ENCODE measurements at regions not wholly inside any gene's neighbourhood (a gene's known extent, or its start where the extent isn't known, plus 50 kb on each side); places are given as distances from the start of the nearest gene placed in this dataset.

DNA sequence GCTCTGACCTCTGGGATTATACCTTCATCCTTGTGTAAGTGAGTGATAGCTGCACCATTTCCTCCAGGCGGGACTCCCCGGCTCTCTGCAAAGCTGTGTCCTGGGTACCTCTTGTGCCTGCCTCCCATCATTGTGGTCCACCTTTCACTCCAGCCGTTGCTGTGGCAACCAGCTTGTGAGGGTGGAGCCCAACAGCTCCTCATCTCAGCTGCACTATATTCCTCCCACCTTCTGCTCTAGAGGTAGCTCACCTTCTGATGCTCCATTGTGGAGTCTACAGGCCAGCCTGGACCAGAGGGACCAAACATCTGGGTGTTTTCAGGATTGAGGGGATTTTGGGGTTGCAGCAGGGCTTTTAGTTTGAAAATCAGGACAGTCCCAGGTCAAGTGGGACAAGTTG, 708.2 kb downstream of the UQCRFS1 start:
- TF ChIP-seq, protein P1, sequence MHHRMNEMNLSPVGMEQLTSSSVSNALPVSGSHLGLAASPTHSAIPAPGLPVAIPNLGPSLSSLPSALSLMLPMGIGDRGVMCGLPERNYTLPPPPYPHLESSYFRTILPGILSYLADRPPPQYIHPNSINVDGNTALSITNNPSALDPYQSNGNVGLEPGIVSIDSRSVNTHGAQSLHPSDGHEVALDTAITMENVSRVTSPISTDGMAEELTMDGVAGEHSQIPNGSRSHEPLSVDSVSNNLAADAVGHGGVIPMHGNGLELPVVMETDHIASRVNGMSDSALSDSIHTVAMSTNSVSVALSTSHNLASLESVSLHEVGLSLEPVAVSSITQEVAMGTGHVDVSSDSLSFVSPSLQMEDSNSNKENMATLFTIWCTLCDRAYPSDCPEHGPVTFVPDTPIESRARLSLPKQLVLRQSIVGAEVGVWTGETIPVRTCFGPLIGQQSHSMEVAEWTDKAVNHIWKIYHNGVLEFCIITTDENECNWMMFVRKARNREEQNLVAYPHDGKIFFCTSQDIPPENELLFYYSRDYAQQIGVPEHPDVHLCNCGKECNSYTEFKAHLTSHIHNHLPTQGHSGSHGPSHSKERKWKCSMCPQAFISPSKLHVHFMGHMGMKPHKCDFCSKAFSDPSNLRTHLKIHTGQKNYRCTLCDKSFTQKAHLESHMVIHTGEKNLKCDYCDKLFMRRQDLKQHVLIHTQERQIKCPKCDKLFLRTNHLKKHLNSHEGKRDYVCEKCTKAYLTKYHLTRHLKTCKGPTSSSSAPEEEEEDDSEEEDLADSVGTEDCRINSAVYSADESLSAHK (tag by site-specific recombination; IDR thresholded peaks at IDR 0.05), result no peak
- TF ChIP-seq, protein P2, sequence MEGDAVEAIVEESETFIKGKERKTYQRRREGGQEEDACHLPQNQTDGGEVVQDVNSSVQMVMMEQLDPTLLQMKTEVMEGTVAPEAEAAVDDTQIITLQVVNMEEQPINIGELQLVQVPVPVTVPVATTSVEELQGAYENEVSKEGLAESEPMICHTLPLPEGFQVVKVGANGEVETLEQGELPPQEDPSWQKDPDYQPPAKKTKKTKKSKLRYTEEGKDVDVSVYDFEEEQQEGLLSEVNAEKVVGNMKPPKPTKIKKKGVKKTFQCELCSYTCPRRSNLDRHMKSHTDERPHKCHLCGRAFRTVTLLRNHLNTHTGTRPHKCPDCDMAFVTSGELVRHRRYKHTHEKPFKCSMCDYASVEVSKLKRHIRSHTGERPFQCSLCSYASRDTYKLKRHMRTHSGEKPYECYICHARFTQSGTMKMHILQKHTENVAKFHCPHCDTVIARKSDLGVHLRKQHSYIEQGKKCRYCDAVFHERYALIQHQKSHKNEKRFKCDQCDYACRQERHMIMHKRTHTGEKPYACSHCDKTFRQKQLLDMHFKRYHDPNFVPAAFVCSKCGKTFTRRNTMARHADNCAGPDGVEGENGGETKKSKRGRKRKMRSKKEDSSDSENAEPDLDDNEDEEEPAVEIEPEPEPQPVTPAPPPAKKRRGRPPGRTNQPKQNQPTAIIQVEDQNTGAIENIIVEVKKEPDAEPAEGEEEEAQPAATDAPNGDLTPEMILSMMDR (tag by site-specific recombination; IDR thresholded peaks at IDR 0.05), result no peak
- TF ChIP-seq ZBTB8A (tag by site-specific recombination; IDR thresholded peaks at IDR 0.05) (no peak), ZNF121 (tag by site-specific recombination; IDR thresholded peaks at IDR 0.05) (no peak)
- TF ChIP-seq, protein P3, sequence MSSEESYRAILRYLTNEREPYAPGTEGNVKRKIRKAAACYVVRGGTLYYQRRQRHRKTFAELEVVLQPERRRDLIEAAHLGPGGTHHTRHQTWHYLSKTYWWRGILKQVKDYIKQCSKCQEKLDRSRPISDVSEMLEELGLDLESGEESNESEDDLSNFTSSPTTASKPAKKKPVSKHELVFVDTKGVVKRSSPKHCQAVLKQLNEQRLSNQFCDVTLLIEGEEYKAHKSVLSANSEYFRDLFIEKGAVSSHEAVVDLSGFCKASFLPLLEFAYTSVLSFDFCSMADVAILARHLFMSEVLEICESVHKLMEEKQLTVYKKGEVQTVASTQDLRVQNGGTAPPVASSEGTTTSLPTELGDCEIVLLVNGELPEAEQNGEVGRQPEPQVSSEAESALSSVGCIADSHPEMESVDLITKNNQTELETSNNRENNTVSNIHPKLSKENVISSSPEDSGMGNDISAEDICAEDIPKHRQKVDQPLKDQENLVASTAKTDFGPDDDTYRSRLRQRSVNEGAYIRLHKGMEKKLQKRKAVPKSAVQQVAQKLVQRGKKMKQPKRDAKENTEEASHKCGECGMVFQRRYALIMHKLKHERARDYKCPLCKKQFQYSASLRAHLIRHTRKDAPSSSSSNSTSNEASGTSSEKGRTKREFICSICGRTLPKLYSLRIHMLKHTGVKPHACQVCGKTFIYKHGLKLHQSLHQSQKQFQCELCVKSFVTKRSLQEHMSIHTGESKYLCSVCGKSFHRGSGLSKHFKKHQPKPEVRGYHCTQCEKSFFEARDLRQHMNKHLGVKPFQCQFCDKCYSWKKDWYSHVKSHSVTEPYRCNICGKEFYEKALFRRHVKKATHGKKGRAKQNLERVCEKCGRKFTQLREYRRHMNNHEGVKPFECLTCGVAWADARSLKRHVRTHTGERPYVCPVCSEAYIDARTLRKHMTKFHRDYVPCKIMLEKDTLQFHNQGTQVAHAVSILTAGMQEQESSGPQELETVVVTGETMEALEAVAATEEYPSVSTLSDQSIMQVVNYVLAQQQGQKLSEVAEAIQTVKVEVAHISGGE (tag by site-specific recombination; conservative IDR thresholded peaks at IDR 0.05; ENCODE audit: low read depth), result no peak
- TF ChIP-seq, protein P4, sequence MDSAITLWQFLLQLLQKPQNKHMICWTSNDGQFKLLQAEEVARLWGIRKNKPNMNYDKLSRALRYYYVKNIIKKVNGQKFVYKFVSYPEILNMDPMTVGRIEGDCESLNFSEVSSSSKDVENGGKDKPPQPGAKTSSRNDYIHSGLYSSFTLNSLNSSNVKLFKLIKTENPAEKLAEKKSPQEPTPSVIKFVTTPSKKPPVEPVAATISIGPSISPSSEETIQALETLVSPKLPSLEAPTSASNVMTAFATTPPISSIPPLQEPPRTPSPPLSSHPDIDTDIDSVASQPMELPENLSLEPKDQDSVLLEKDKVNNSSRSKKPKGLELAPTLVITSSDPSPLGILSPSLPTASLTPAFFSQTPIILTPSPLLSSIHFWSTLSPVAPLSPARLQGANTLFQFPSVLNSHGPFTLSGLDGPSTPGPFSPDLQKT (IDR thresholded peaks at IDR 0.05; ENCODE audit: borderline replicate concordance, low read depth, low read length), result no peak
- TF ChIP-seq, protein P5, sequence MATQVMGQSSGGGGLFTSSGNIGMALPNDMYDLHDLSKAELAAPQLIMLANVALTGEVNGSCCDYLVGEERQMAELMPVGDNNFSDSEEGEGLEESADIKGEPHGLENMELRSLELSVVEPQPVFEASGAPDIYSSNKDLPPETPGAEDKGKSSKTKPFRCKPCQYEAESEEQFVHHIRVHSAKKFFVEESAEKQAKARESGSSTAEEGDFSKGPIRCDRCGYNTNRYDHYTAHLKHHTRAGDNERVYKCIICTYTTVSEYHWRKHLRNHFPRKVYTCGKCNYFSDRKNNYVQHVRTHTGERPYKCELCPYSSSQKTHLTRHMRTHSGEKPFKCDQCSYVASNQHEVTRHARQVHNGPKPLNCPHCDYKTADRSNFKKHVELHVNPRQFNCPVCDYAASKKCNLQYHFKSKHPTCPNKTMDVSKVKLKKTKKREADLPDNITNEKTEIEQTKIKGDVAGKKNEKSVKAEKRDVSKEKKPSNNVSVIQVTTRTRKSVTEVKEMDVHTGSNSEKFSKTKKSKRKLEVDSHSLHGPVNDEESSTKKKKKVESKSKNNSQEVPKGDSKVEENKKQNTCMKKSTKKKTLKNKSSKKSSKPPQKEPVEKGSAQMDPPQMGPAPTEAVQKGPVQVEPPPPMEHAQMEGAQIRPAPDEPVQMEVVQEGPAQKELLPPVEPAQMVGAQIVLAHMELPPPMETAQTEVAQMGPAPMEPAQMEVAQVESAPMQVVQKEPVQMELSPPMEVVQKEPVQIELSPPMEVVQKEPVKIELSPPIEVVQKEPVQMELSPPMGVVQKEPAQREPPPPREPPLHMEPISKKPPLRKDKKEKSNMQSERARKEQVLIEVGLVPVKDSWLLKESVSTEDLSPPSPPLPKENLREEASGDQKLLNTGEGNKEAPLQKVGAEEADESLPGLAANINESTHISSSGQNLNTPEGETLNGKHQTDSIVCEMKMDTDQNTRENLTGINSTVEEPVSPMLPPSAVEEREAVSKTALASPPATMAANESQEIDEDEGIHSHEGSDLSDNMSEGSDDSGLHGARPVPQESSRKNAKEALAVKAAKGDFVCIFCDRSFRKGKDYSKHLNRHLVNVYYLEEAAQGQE (tag by site-specific recombination; IDR thresholded peaks at IDR 0.05), result no peak
- TF ChIP-seq, protein P6, sequence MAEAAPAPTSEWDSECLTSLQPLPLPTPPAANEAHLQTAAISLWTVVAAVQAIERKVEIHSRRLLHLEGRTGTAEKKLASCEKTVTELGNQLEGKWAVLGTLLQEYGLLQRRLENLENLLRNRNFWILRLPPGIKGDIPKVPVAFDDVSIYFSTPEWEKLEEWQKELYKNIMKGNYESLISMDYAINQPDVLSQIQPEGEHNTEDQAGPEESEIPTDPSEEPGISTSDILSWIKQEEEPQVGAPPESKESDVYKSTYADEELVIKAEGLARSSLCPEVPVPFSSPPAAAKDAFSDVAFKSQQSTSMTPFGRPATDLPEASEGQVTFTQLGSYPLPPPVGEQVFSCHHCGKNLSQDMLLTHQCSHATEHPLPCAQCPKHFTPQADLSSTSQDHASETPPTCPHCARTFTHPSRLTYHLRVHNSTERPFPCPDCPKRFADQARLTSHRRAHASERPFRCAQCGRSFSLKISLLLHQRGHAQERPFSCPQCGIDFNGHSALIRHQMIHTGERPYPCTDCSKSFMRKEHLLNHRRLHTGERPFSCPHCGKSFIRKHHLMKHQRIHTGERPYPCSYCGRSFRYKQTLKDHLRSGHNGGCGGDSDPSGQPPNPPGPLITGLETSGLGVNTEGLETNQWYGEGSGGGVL (tag by site-specific recombination; IDR thresholded peaks at IDR 0.05), result no peak
